KG1 (cell line): ENCODE measurements at regions not wholly inside any gene's neighbourhood (a gene's known extent, or its start where the extent isn't known, plus 50 kb on each side); places are given as distances from the start of the nearest gene placed in this dataset.
"Not testable (repeated sequence)": the region's sequence is repeated elsewhere in the genome, so short reads cannot be mapped to it uniquely, and the experiment has no call there.

Experiments used
- DNase-seq: peaks from one replicate; lab custom pipeline; 2025; lab: John Stamatoyannopoulos, UW

GRCh38 chr1:83395130-83395529, 603.8 kb downstream of the TTLL7 start:
- not testable (repeated sequence) for DNase-seq

DNA sequence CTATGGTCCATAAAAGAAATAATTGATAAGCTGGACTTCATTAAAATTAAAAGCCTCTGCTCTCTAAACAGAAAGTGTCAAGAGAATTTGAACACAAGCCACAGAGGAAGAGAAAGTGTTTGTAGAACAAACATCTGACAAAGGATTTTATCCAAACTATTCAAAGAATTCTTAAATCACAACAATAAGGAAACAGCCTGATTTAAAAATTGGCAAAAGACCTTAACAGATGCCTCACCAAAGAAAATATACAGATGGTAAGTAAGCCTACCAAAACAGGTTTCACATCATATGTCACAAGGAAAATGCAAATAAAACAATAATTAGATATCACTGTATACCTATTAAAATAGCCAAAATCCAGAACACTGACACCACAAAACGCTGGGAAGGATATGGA, 612.0 kb downstream of the TTLL7 start:
- DNase-seq: not testable (repeated sequence)

GRCh38 chr1:83383107-83383506, 615.8 kb downstream of the TTLL7 start:
- DNase-seq: not testable (repeated sequence)

GRCh38 chr1:83373018-83373417, 625.9 kb downstream of the TTLL7 start:
- not testable (repeated sequence) for DNase-seq

DNA sequence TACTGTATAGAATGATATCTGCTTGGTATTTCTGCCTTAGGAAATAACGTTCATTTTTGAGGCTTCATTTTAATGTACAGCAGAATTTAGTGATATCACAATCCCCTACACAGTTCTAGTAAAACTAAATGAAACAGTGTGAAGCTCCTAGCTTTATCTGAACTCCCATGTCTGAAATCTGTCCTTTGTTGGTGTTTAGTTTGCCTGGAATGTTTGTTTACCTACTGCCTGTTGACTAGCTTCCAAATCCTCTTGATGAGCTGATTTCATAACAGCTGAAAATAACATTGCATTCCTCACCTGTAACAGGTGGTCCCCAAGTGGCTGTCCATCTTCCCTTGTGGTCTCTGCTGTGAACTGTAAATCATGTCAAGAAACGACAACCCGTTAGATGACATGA, 629.1 kb downstream of the TTLL7 start:
- not testable (repeated sequence) for DNase-seq

- not testable (repeated sequence) for DNase-seq
Measured at GRCh38 chr1:83365320-83365719, 633.6 kb downstream of the TTLL7 start.

GRCh38 chr1:83345375-83345774, 653.6 kb downstream of the TTLL7 start:
- not testable (repeated sequence) for DNase-seq

DNA sequence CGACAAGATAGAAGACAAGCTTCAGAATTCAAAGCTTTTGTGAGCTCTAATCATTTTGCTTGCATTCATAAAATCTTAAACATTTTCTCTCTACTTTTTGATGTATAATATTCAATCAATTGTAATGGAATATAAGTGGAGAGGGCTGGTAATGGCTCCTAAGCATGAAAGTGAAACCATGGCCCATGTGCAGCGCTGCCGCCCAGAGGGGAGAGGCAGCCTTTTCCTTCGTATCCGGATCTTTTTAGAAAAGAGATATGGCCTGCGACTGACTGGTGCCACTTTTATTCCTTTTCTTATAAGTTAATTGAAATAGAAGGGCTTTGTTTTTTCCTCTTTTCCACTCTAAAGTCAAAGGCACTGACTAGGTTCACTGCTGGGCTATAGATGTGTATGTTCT, 655.2 kb downstream of the TTLL7 start:
- DNase-seq: not testable (repeated sequence)

DNA sequence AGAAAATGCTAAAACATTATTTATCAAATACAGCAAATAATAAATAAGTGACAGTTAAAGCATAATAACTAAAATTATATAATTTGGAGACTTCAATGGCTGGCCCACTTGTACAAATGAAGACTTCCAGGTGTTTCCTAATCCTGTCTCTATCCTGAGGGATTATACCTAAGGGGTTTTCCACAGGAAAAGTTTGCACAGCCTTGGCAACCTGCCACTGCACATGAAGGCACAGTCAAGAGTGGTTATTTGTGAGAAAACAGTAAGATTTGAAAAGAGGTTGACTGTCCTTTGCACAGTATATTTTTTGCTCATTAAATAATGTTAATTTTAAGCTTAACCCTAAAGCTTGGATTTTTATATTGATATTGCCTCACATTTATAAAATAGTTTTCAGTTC, 655.9 kb downstream of the TTLL7 start:
- DNase-seq: not testable (repeated sequence)

GRCh38 chr1:83332308-83332707, 666.6 kb downstream of the TTLL7 start:
- not testable (repeated sequence) for DNase-seq

- no peak for DNase-seq
Measured at GRCh38 chr1:83318366-83318765, 680.6 kb downstream of the TTLL7 start.

DNA sequence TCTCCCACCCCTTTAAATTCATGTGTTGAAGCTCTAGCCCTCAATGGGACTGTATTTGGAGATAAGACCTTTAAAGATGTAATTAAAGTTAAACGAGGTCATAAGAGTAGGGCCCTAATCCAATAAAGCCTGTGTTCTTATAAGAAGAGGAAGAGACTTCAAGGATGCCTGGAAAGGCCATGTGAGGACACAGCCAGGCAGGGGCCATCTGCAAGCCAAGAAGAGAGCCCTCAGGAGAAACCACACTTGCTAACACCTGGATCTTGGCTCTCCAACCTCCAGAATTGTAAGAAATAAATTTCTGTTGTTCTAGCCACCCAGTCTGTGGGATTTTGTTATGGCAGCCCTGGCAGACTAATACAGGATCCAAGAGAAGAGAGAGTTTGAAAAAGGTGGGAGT, 683.5 kb downstream of the TTLL7 start:
- not testable (repeated sequence) for DNase-seq

GRCh38 chr1:83310161-83310560, 688.8 kb downstream of the TTLL7 start:
- not testable (repeated sequence) for DNase-seq

DNA sequence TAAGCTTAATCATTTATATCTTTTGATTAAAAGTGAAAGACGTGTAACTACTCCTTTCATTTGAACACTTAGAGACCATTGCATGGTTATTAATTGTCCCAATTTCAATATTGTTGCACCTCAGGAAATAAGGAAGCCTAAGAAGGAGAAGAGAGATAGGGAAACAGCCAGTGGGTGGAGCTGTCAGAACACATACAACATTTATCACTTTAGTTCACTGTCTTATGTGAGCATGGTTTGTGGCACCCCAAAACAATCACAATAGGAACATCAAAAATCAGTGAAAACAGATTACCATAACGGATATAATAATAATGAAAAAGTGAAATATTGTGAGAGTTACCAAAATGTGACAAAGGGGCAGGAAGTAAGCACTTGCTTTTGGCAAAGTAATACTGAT, 689.9 kb downstream of the TTLL7 start:
- DNase-seq: not testable (repeated sequence)

- not testable (repeated sequence) for DNase-seq
Measured at GRCh38 chr1:83306811-83307210, 692.1 kb downstream of the TTLL7 start.

GRCh38 chr1:83295594-83295993, 703.3 kb downstream of the TTLL7 start:
- not testable (repeated sequence) for DNase-seq

DNA sequence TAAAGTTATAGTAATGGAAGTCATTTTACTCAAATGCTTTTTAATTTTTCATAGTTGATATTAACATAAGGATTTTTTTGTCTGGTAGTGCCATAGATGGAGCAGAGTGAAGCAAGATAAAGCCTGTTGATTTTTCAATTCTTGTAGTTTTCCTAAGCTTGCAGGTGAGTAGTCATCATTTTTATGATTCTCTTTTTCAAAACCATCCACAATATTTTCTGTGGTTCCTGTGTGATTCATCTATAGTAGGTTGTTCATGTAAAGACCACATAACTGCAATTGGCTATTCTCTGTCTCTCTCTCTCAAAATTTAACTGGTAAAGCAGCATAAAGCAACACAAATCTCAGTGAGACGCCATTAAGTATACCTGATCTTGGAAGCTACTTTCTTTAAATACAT, 711.5 kb downstream of the TTLL7 start:
- not testable (repeated sequence) for DNase-seq

- not testable (repeated sequence) for DNase-seq
Measured at GRCh38 chr1:83274656-83275055, 724.3 kb downstream of the TTLL7 start.

- DNase-seq: not testable (repeated sequence)
Measured at GRCh38 chr1:83272484-83272883, 726.4 kb downstream of the TTLL7 start.

DNA sequence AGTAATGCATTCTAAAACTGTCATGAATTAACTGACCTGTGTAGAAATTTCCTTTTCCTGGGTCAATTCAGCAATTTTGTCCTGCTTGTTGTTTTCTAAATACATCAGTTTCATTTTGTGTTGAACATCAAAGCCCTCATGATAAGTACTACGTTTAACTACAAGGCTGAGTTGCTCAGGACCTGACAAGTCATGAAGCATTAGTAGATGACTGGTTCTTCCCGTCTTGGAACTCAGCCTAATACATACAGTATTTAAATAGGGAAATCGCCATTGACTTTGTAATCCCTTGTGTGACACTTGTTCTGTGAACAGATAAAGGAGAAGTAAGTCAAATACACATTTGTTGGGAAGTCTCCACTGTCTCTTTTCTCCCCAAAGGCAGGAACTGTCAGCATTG, 727.1 kb downstream of the TTLL7 start:
- DNase-seq: not testable (repeated sequence)

DNA sequence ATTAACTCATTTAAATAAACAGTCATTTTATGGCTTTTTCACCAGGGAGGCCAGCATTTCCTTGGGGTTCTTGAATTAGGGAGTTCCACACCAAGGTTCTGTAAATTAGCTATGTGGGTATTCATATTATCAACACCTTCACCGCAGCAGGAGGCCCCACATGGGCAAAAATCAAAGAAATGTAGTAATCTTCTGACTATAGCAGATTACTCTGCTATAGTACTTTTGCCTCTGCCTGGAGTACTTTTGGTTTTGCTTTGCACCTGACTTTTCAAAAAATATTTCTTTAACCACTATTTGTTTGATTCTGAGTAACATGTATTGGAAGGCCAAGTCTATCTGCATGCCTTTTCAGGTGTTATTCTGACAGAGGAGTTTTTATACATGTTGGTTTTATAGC, 728.1 kb downstream of the TTLL7 start:
- not testable (repeated sequence) for DNase-seq

- not testable (repeated sequence) for DNase-seq
Measured at GRCh38 chr1:83263808-83264207, 735.1 kb downstream of the TTLL7 start.

DNA sequence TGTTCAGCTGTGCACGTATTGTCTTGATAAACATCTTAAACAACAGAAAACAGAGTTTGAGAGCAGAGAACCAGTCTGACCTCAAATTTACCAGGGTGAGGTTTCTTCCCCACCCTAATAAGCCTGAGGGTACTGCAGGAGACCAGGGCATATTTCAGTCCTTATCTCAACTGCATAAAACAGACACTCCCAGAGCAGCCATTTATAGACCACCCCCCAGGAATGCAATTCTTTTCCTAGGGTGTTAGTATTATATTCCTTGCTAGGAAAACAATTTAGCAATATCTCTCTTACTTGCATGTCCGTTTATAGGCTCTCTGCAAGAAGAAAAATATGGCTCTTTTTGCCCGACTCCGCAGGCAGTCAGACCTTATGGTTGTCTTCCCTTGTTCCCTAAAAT, 747.2 kb downstream of the TTLL7 start:
- DNase-seq: not testable (repeated sequence)

GRCh38 chr1:83246780-83247179, 752.2 kb downstream of the TTLL7 start:
- not testable (repeated sequence) for DNase-seq

GRCh38 chr1:83244832-83245231, 754.1 kb downstream of the TTLL7 start:
- not testable (repeated sequence) for DNase-seq
